HG03060 (cell line): ENCODE measurements at regions not wholly inside any gene's neighbourhood (a gene's known extent, or its start where the extent isn't known, plus 50 kb on each side); places are given as distances from the start of the nearest gene placed in this dataset.

ENCODE experiments used
- ATAC-seq: cut with Tn5 transposase; IDR thresholded peaks from one replicate; pipeline ENCODE4 v1.9.1; 2021; ENCODE audit warnings: low read depth, moderate number of reproducible peaks; ENCODE audit not compliant: unreplicated experiment

DNA sequence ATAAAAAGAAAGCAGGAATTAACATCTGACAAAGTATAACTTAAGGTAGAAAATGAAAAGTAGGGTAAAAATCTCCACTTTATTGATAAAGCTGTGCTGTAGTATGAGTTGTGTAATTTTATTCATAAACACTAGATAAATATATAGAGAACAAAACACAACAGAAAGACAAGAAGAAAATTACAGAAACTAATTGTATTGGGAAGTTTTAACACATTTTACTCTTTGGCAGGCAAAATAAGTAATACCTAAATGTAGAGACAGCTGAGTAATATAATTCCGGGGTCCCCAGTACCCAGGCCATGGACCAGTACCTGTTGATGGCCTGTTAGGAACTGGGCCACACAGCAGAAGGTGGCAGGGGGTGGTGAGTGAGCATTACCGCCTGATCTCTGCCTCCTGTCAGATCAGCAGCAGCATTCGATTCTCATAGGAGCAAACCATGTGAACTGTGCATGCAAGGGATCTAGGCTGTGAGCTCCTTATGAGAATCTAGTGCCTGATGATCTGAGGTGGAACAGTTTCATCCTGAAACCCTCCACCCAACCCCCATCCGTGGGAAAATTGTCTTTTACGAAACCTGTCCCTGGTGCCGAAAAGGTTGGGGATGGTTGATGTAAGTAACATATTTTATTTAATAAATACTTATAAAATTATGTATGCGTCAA is 84.4 kb upstream of the ETV6 start:
- ATAC-seq, result no peak

DNA sequence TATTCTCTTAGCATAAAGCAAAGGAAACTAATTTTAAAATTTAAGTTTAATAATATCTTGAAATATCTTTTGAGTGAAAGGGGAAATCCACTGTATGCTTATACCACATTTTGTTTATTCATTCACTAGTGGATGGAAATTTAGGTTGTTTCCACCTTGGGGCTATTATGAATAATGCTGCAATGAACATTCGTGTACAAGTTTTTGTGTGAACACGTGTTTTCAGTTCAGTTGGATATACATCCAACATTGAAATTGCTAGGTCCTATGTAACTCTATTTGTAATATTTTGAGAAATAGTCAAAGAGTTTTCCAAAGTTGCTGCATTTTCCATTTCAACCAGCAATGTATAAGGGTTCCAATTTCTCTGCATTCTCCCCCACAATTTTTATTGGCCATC is 83.7 kb upstream of the ETV6 start:
- no peak for ATAC-seq

DNA sequence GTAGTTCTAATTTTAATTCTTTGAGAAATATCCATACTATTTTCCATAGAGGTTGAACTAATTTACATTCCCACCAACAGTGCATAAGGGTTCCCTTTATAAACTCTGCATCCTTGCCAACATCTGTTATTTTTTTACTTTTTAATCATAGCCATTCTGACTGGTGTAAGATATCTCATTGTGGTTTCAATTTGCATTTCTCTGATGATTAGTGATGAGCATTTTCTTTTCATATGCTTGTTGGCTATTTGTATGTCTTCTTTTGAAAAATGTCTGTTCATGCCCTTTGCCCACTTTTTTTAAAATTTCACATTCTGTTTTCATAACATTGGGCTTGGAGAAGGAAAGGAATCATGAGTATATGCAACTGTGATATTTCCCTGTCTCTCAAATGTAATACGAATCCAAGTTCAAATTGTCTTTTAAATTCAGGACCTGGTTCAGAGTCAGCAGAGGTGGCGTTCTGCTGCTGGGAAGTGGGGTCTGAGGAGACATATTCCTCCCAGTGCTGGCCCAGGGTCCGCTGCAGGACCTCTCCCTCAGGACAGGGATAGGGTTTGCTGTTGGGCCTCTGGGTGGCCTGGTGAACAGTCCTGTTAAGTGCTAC is 81.2 kb upstream of the ETV6 start:
- no peak for ATAC-seq

DNA sequence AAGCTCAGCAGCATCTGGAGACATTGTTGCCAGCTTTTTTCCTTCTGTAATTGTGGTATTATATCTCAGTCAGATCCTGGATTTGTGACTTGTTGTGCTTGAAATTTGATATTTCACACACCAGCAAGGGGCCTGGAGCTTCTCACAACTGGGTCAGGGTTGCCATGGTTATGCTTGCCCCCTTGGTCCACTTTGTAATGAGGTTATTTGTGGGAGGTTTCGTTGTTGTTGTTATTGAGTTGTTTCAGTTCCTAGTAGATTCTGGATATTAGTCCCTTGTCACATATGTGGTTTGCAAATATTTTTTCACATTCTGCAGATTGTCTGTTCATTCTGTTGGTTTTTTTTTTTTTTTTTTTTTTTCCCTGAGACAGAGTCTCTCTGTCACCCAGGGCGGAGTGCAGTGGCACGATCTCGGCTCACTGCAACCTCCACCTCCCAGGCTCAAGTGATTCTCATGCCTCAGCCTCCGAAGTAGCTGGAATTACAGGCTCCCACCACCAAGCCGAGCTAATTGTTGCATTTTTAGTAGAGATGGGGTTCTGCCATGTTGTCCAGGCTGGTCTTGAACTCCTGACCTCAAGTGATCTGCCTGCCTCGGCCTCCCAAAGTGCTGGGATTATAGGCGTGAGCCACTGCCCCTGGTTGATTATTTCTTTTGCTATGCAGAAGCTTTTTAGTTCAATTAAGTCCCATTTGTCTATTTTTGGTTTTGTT is 80.6 kb upstream of the ETV6 start:
- peak; percentile 90 for ATAC-seq

DNA sequence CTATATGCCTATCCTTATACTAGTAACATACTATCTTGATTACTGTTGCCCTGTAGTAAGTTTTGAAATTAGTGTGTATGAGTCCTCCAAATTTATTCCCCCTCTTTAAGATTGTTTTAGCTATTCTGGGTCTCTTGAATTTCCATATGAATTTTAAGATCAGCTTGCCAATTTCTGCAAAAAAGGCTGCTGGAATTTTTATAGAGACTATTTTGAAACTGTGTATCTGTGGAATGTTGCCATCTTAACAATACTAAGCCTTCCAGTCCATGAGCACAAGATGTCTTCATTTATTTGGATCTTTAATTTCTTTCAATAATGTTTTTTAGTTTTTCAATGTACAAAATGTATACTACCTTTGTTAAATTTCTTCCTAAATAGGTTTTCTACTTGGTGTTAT is 79.8 kb upstream of the ETV6 start:
- ATAC-seq, result no peak

DNA sequence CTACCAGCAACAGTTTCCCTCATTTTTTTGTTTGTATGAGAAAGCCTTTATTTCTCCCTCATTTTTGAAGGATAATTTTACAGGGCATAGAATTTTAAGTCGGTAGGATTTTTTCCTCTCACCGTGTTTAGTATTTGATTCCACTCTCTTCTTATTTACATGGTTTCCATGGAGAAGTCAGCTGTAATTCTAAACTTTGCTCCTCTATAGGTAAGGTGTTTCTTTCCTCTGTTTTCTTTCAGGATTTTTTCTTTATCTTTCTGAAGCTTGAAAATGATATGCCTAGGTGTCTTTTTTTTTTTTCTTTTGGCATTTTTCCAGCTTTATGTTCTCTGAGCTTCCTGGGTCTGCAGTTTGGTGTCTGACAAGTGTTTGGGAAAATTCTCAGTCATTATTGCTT is 75.6 kb upstream of the ETV6 start:
- no peak for ATAC-seq

DNA sequence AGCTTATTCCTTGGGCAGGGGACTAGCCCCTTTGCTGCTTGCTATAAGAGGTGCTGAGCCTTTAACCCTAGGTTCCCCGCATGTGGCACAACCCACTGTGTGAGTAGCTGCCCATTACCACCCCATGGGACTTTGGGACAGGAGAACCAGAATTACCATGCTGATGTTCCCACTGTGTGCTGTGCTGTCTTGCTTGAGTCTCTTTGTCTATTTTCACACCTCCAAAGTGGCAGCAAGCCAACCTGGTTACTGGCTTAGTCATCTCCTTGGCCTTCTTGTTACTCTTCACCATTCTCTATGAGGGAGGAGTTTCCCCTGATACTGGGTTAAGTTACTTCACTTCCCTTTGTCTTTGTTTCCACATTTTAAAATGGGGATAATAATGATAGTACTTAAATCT is 73.4 kb upstream of the ETV6 start:
- no peak for ATAC-seq

DNA sequence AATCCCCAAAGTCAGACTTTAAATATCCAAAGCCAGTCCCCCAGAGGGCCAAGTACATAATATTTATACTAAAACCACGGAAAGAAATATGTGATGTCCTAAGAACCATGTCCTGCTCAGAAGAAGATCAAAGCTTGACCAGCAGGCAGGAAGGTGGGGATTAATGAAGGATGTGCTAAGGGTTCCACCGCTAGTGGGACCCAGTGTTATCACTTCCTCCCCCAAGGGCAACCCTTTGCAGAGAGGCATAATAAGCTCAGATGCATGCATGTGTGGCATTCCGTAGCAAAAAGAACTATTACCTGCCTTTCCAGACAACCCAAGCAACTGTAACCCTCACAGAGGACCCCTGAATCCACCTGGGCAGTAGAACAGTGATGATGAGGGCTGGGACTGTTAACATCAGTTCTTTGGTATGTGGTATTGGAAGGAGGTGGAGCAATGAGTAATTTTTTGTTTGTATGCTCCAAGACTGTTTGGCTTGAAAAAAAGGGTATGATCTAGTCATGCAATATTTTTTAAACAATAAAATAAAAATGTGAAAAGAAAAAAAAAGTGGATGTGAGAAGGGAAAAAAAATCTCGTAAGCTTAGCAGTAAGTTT is 71.7 kb upstream of the ETV6 start:
- no peak for ATAC-seq

DNA sequence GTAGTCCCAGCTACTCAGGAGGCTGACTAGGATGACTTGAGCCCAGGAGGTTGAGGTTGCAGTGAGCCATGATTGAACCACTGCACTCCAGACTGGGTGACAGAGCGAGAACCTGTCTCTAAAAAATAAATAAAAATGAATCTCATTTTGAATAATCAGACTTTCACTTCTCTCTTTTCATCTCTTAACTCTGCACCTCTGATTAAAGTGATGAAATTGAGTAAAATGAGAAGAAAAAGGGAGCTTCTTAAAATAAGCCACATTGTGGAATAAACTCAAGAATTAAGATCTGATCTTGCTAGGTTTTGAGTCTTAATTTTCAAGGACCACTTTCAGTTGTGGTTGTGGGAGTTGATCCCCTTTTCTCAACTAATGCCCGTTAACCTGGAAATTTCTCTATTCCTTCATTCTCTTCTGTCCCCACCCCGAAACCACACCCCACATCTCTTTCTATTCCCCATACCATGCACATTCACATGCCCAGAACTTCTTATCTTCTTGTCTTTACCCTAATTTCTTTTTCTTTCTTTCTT is 70.9 kb upstream of the ETV6 start:
- ATAC-seq, result peak; percentile 40

DNA sequence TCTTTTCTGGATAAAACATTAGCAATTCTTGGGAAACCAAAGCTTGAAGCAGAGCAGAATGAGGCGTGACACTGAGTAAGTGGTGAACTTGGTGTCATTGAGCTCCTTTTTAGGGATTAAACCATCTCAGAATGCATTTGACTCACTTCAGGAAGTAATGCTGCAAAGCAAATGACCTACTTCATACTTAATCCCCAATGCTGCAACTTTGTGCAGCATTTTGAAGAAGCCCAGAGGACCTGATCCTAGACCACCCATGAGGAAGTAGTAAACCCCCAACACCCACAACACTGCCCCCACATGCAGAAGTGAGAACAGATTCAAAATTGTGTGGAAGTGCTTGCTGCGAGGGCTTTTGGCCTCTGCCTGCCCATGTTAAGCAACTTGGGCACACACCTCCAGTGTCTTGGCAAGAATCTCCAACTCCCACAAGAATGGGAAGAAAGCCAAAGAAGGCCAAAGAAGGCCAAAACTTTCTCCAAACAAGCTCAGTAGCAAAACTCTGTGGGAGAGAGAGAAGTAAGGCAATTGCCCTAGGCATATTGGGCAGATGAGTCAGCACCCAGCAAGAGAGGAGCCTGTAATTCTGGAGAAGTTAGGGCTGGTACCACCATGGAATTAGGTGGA is 69.2 kb upstream of the ETV6 start:
- no peak for ATAC-seq

DNA sequence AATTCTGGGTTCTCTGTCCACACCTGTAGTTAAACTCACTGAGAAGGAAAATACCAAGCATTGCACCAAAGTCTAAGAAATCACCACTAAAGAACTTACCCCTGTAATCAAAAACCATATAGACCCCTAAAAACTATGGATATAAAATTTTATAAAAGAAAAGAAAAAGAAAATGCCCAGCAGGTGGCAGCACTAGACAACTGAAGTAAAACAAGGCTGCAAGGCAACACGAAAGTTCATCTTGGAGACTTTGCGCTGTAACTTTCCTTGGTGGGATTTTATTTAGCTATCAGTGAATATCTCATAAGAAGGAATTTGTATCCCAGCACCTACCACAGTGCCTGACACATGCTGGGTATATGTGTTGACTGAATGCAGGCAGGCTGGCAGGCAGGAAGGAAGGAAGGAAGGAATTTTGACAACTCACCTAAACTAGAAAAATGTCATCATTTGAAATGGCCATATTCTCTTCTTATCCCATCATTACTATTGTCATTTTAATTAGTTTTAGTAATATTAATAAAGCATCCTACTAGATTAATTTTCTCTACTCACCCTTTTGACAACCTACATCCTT is 68.2 kb upstream of the ETV6 start:
- no peak for ATAC-seq

DNA sequence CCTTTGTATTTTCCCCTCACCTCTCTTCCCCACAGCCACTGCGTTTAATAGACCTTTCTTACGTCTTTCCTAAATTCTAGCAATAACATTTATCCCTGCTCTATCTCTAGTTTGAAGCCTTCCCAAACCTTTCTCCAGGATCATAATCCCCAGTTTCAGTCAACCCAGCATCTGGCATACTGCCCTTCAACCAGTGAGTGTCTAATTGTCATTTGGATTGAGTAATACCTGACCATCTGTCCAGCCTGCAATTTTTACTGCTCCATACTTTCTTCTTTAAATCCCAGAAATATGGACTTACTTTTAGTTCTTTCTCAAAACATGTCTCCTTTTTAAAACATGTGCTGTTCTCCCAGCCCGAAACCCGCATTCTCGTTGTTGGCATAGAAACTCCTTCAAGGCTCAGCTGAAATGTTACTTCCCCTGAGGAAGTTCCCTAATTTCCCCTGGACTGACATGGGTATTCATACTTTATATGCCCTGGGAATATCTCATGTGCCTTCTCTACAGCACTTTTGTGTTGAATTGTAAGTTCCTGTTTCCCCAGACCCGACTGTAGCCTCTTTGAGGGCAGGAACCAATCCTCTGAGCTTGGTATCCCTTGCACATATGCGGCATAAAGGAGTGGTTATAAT is 65.1 kb upstream of the ETV6 start:
- ATAC-seq, result no peak

DNA sequence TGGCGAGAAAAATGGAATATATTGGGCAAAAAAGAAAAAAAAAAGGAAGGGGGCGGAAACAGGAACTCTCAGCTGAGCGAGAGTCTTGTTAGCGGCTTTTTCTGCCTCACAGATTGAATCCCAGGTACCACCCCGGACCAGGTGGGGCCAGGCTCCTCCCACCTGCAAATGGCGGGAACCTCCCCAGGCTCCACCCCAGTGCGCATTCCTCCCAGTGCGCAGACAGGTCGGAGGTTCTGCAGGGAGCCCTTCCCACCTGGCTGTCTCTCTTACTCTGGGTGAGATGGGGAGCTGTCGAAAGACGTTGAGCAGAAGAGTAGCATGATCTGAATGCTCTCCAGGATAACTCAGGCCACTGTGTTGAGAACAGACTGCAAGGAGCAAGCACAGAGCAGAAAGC is 57.0 kb upstream of the ETV6 start:
- ATAC-seq, result no peak

DNA sequence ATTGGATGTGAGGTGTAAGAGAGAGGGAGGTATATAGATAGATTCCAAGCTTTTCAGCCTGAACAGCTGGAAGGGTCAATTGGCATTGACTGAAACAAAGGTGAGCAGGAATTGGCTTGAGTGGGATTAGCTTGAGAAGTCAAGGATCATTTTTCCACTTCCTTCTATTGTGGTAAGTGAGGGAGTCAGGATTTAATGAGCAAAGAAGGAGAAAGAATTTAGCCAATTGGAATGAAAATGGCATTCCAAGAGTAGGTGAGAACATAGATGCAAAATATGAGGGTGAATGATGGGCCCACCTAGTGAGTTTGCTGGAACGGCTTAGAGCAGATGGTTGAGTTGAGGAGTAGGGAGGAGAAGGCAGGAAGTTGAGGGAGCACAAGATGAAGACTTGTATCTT is 56.5 kb upstream of the ETV6 start:
- ATAC-seq, result no peak

DNA sequence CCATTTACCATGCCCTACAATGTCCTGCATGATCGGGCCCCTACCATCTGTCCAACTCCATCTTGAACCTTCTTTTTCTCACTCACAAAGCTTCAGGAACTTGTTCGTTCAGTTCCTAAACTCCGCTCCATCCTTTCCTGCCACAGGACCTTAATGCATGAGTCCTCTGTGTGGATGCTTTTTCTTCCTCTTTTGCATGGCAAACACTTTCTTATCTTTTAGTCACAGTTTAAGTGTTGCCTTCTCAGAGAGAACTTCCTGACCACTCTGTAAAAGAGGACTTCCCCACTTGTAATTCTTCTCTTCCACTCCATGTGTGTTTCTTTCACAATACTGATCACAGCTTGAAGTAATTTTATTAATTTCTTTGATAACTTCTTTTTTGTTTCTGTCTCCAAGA is 54.4 kb upstream of the ETV6 start:
- ATAC-seq, result no peak

DNA sequence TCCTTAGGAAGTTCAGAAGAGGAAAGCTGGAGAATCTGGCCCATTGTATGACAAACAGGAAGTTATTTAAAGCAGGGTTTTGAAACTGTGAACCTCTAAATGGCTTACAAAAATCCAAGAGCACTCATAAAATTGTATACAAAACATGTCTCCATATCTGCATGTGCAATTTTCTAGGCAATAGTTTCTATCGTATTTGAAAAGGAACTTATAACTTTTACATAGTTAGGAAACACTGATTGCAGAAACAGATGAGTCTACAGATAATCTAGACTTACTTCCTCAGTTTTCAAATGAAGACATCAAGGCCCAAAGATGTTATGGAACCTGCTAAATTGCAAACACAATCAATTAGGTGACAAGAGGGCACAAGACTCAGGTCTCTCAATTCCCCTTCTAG is 53.3 kb upstream of the ETV6 start:
- no peak for ATAC-seq

DNA sequence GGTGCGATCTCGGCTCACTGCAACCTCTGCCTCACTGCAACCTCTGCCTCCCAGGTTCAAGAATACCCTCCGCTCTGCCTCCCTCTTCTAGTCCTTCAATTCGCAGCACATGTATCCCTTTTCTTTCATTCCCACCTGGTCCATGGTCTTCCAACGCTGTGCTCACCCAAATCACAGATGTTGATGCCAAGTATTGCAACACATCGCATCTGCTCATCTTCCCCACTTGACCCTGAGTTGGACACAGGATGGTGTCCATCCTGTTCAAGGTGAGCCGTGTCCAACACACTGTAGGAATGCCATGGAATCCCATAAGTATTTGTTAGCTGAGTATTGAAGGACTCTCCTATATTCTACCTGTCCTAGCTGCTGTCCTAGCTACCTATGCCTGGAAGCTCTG is 50.6 kb upstream of the ETV6 start:
- no peak for ATAC-seq
